Thyroid gland (tissue), 4 donors: ENCODE measurements at regions not wholly inside any gene's neighbourhood (a gene's known extent, or its start where the extent isn't known, plus 50 kb on each side); places are given as distances from the start of the nearest gene placed in this dataset.

Experiments used
- CTCF ChIP-seq, 6 experiments: fragments of 200-600 bp in 3 of 6; fragments of 450-650 bp in 3 of 6; sonication (generic) in 3 of 6; IDR thresholded peaks; one replicate each; pipeline ENCODE4 v1.5.1; 2016 to 2019; ENCODE audit warnings: antibody characterized with exemption in 6 of 6, mild to moderate bottlenecking in 2 of 6, inconsistent platforms in 1 of 6, moderate library complexity in 1 of 6
- POLR2A ChIP-seq, 2 donors: fragments of 450-650 bp; IDR thresholded peaks; one replicate each; pipeline ENCODE4 v1.6.1; 2017; ENCODE audit warnings: antibody characterized with exemption in 2 of 2, mild to moderate bottlenecking in 2 of 2, moderate library complexity in 1 of 2

GRCh38 chr11:19659529-19659928 lies 53.1 kb upstream of the NAV2 start:
- TF ChIP-seq CTCF (IDR thresholded peaks at IDR 0.05), result no peak
- no peak for TF ChIP-seq POLR2A (IDR thresholded peaks at IDR 0.05)
